GM19324 (cell line): ENCODE measurements at regions not wholly inside any gene's neighbourhood (a gene's known extent, or its start where the extent isn't known, plus 50 kb on each side); places are given as distances from the start of the nearest gene placed in this dataset.

Source experiments
- ATAC-seq: cut with Tn5 transposase; IDR thresholded peaks from one replicate; pipeline ENCODE4 v1.9.1; 2021; ENCODE audit warnings: mild to moderate bottlenecking, moderate library complexity; ENCODE audit not compliant: unreplicated experiment, low FRiP score

- ATAC-seq = no peak
These were observed 244.2 kb upstream of the SALL3 start for GRCh38 chr18:78735131-78736014.

- ATAC-seq = no peak
These were observed 243.5 kb upstream of the SALL3 start for GRCh38 chr18:78736015-78736690.

GRCh38 chr18:78737006-78737915 lies 242.4 kb upstream of the SALL3 start:
- ATAC-seq = no peak

- ATAC-seq = no peak
These were observed 241.4 kb upstream of the SALL3 start for GRCh38 chr18:78738076-78738690.

- ATAC-seq = no peak
These were observed 240.5 kb upstream of the SALL3 start for GRCh38 chr18:78739115-78739514.

GRCh38 chr18:78739882-78740677 lies 239.5 kb upstream of the SALL3 start:
- no peak for ATAC-seq

GRCh38 chr18:78740876-78741275 lies 238.7 kb upstream of the SALL3 start:
- no peak for ATAC-seq

GRCh38 chr18:78741381-78742217 lies 238.0 kb upstream of the SALL3 start:
- no peak for ATAC-seq

GRCh38 chr18:78742218-78742745 lies 237.3 kb upstream of the SALL3 start:
- ATAC-seq = no peak

- no peak for ATAC-seq
These were observed 236.5 kb upstream of the SALL3 start for GRCh38 chr18:78743078-78743477.

- ATAC-seq = no peak
These were observed 228.0 kb upstream of the SALL3 start for GRCh38 chr18:78751664-78752063.

- ATAC-seq = no peak
These were observed 226.4 kb upstream of the SALL3 start for GRCh38 chr18:78753240-78753639.

- no peak for ATAC-seq
These were observed 225.1 kb upstream of the SALL3 start for GRCh38 chr18:78754311-78755043.

GRCh38 chr18:78757014-78757413 lies 222.6 kb upstream of the SALL3 start:
- no peak for ATAC-seq

GRCh38 chr18:78758496-78758895 lies 221.1 kb upstream of the SALL3 start:
- no peak for ATAC-seq

- no peak for ATAC-seq
These were observed 216.9 kb upstream of the SALL3 start for GRCh38 chr18:78762753-78763152.

- no peak for ATAC-seq
These were observed 215.1 kb upstream of the SALL3 start for GRCh38 chr18:78764544-78764943.

GRCh38 chr18:78765142-78765541 lies 214.5 kb upstream of the SALL3 start:
- ATAC-seq = no peak
